ENCODE measurements at regions not wholly inside any gene's neighbourhood (a gene's known extent, or its start where the extent isn't known, plus 50 kb on each side); places are given as distances from the start of the nearest gene placed in this dataset.

GRCh38 chr2:241958818-241959545 lies 89.5 kb downstream of the RTP5 start:
- ATAC-seq, result peak; percentile 25
- no peak overlapping the region for H3K27ac ChIP-seq
- TF ChIP-seq CTCF (IDR thresholded peaks at IDR 0.05), result no peak
- H3K27me3 ChIP-seq, result no peaks in the 10 kb centered on the region
- H3K4me1 ChIP-seq, result peaks cover 6% of the 10 kb centered on the region
- H3K4me3 ChIP-seq, result no peak overlapping the region
- no peaks in the 10 kb centered on the region for H3K36me3 ChIP-seq
- H3K9me3 ChIP-seq, result no peaks in the 10 kb centered on the region
- intact Hi-C loops (cut with DNase I), result no loop called here
- DNase-seq, result no peak

GRCh38 chr2:241959751-241960269 lies 90.3 kb downstream of the RTP5 start:
- Histone ChIP-seq H3K36me3 (no peaks in the 10 kb centered on the region), H3K4me3 (no peak overlapping the region), H3K9me3 (no peaks in the 10 kb centered on the region), H3K4me1 (peaks cover 6% of the 10 kb centered on the region), H3K27me3 (no peaks in the 10 kb centered on the region), H3K27ac (no peak overlapping the region)
- ATAC-seq, result no peak
- DNase-seq, result no peak
- intact Hi-C loops (cut with DNase I), result no loop called here
- no peak for TF ChIP-seq CTCF (IDR thresholded peaks at IDR 0.05)

- Histone ChIP-seq H3K4me1 (peaks cover 10% of the 10 kb centered on the region), H3K27me3 (no peaks in the 10 kb centered on the region), H3K36me3 (no peaks in the 10 kb centered on the region), H3K27ac (no peak overlapping the region), H3K9me3 (no peaks in the 10 kb centered on the region), H3K4me3 (no peak overlapping the region)
- intact Hi-C loops (cut with DNase I), result no loop called here
- ATAC-seq (no peak), DNase-seq (peak; percentile 19)
- no peak for TF ChIP-seq CTCF (IDR thresholded peaks at IDR 0.05)
These were observed 91.9 kb downstream of the RTP5 start for GRCh38 chr2:241961454-241961853.

- Histone ChIP-seq H3K27ac (no peak overlapping the region), H3K4me1 (peaks cover 9% of the 10 kb centered on the region), H3K27me3 (no peaks in the 10 kb centered on the region), H3K9me3 (no peaks in the 10 kb centered on the region), H3K4me3 (no peak overlapping the region), H3K36me3 (no peaks in the 10 kb centered on the region)
- DNase-seq (no peak), ATAC-seq (no peak)
- no peak for TF ChIP-seq CTCF (IDR thresholded peaks at IDR 0.05)
- intact Hi-C loops (cut with DNase I), result no loop called here
These were observed 94.6 kb downstream of the RTP5 start for GRCh38 chr2:241964133-241964532.

- ATAC-seq, result peak; percentile 83
- H3K27ac ChIP-seq, result no peak overlapping the region
These were observed 96.4 kb downstream of the RTP5 start for GRCh38 chr2:241965931-241966412.

More at GRCh38 chr2:241965931-241966412, 96.4 kb downstream of the RTP5 start:
- H3K4me1 ChIP-seq, result peaks cover 4% of the 10 kb centered on the region
- H3K27me3 ChIP-seq, result no peaks in the 10 kb centered on the region
- DNase-seq, result peak; percentile 61
- H3K4me3 ChIP-seq, result no peak overlapping the region
- no peaks in the 10 kb centered on the region for H3K9me3 ChIP-seq
- intact Hi-C loops (cut with DNase I), result no loop called here
- H3K36me3 ChIP-seq, result no peaks in the 10 kb centered on the region
- TF ChIP-seq CTCF (IDR thresholded peaks at IDR 0.05), result no peak
